Kidney epithelial cell (primary cell): ENCODE measurements at regions not wholly inside any gene's neighbourhood (a gene's known extent, or its start where the extent isn't known, plus 50 kb on each side); places are given as distances from the start of the nearest gene placed in this dataset.

Experiments
- DNase-seq: peaks from one replicate; pipeline ENCODE4 v3.0.0-alpha.2; 2010; ENCODE audit warnings: low read depth
- H3K27me3 ChIP-seq: 2 replicates; pipeline ENCODE4 v1.6.0; 2011; ENCODE audit warnings: low read length; ENCODE audit not compliant: control insufficient read depth, insufficient read depth
- H3K36me3 ChIP-seq: 2 replicates; pipeline ENCODE4 v1.5.1; 2011; ENCODE audit warnings: low read length; ENCODE audit not compliant: control insufficient read depth, insufficient read depth
- H3K4me3 ChIP-seq: 2 replicates; pipeline ENCODE4 v1.5.1; 2011; ENCODE audit warnings: low read depth, mild to moderate bottlenecking, control low read depth, low read length
- TF ChIP-seq, protein P1 (sequence below): IDR thresholded peaks from 2 replicates; pipeline ENCODE4 v1.5.1; 2011; ENCODE audit warnings: mild to moderate bottlenecking, moderate library complexity, low read length, control low read depth, inconsistent platforms; ENCODE audit not compliant: insufficient read depth, poor library complexity, severe bottlenecking

DNA sequence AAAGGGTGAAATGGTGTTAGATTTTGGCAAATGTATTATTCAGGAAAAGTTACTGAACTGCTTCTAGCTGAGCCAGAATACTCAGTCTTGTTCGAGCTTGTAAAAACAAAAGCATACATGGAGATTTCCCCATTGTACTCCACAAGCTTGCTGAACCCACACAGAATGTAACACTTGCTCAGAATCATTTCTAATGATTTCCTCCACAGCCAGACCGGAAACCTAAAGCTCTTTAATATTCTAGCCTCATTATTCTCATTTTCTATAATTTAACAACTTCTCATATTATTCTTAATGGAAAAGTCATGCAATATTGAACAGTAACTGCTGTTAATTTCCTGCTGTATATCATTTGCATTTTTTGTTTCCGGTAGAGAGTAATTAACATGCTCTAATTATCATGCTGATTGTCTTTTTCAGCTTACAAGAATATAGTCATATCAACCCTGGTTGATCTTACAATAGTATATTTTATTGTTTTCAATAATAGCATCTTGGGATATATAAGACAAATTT is 1387.5 kb upstream of the EYS start:
- no peaks in the 10 kb centered on the region for H3K36me3 ChIP-seq
- TF ChIP-seq, protein P1, sequence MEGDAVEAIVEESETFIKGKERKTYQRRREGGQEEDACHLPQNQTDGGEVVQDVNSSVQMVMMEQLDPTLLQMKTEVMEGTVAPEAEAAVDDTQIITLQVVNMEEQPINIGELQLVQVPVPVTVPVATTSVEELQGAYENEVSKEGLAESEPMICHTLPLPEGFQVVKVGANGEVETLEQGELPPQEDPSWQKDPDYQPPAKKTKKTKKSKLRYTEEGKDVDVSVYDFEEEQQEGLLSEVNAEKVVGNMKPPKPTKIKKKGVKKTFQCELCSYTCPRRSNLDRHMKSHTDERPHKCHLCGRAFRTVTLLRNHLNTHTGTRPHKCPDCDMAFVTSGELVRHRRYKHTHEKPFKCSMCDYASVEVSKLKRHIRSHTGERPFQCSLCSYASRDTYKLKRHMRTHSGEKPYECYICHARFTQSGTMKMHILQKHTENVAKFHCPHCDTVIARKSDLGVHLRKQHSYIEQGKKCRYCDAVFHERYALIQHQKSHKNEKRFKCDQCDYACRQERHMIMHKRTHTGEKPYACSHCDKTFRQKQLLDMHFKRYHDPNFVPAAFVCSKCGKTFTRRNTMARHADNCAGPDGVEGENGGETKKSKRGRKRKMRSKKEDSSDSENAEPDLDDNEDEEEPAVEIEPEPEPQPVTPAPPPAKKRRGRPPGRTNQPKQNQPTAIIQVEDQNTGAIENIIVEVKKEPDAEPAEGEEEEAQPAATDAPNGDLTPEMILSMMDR: no peak
- H3K4me3 ChIP-seq: no peak overlapping the region
- DNase-seq: no peak
- H3K27me3 ChIP-seq: no peaks in the 10 kb centered on the region

DNA sequence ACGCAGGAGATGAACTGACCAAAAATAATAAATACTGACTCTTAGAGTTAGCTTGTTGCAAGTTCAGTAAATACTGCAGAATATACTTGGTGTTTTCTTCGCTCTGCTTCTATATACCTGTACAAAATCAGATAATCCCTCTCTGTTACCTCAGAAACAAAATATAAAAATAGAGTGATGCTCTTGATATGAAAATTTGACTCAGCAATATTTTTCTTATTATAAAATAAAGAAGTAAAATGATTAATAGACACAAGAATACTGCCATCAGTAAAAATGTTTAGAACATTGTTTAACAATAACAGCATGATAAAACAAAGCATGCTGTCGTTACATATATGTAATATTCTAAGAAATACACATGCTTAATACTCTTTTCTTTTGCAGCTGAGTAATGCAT is 1366.9 kb upstream of the EYS start:
- Histone ChIP-seq H3K36me3 (no peaks in the 10 kb centered on the region), H3K4me3 (no peak overlapping the region), H3K27me3 (no peaks in the 10 kb centered on the region)
- DNase-seq: no peak
- TF ChIP-seq, protein P1: no peak

DNA sequence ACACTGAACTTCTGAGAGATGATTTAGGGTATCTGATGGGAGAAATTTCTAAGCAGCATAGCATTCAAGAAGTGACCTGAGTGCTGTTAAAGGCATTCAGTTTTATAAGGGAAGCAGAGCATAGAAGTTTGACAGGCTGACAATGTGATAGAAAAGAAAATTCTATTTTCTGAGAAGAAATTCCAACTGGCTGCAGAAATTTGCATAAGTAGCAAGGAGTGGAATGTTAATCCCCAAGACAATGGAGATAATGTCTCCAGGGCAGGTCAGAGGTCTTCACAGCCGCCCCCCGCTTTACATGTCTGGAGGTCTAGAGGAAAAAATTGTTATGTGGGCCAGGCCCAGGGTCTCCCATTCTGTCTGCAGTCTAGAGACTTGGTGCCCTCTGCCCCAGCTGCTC is 1361.8 kb upstream of the EYS start:
- Histone ChIP-seq H3K36me3 (no peaks in the 10 kb centered on the region), H3K4me3 (no peak overlapping the region), H3K27me3 (no peaks in the 10 kb centered on the region)
- DNase-seq: no peak
- TF ChIP-seq, protein P1: no peak

DNA sequence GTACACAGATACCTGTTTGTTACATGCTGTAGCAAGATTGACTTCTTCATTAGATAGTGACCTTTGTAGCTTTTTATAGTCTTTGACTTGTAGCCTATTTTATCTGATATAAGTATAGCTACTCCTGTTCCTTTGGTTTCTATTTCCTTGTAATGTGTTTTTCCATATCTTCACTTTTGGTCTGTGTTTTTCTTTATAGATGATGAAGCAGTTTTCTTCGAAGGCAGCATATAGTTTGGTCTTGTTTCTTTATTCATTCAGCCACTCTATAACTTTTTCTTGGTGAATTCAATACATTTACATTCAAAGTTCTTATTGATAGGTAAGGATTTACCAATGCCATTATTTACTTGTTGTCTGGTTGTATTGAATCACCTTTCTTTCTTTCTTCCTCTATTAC is 1357.3 kb upstream of the EYS start:
- H3K4me3 ChIP-seq: no peak overlapping the region
- TF ChIP-seq, protein P1: no peak
- no peaks in the 10 kb centered on the region for H3K36me3 ChIP-seq
- no peaks in the 10 kb centered on the region for H3K27me3 ChIP-seq
- DNase-seq: no peak

DNA sequence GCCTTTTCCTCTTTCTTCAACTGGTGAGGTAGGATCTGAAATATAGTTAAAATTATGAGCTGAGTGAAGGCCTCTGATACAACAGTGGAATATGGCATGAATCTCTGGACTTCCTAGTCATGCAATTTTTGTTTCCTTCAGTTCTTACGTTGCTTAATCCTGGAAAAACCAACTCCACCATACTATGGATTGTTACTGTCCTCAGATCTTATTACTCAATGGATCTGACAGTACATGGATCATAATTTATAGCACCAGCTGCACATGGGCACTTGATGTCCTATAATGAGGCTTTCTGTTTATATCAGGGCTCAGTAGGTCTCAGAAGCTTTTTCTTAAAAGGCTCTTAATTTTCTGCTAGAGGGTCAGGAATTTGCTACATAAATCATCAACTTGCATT is 1341.0 kb upstream of the EYS start:
- Histone ChIP-seq H3K27me3 (no peaks in the 10 kb centered on the region), H3K4me3 (no peak overlapping the region), H3K36me3 (no peaks in the 10 kb centered on the region)
- TF ChIP-seq, protein P1: no peak
- no peak for DNase-seq

DNA sequence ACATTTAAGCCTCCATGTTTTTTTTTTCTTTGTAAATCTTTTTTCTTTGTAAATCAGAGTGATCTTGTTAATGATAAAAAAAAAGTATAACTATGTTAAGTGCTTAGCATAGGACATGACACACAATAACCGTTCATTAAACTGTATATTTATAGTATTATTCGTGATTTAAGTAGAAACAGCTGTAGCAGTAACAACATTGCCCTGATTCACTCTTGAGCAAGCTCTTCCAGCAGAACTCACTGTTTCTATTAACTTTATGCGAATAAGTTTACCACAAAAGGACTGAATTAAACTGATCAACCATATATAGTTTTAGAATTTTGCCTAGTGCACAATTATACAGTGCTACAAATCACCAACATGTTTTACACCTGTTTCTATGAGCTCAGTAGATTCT is 1338.0 kb upstream of the EYS start:
- no peak for DNase-seq
- Histone ChIP-seq H3K4me3 (no peak overlapping the region), H3K27me3 (no peaks in the 10 kb centered on the region), H3K36me3 (no peaks in the 10 kb centered on the region)
- TF ChIP-seq, protein P1: no peak
